Left renal pelvis (tissue), 4 donors: ENCODE measurements at regions not wholly inside any gene's neighbourhood (a gene's known extent, or its start where the extent isn't known, plus 50 kb on each side); places are given as distances from the start of the nearest gene placed in this dataset.

Experiments
- DNase-seq, 4 donors: peaks; one replicate each; pipeline ENCODE4 v3.0.0-alpha.2; 2013; ENCODE audit warnings: low read depth in 4 of 4, low spot score in 3 of 4

DNA sequence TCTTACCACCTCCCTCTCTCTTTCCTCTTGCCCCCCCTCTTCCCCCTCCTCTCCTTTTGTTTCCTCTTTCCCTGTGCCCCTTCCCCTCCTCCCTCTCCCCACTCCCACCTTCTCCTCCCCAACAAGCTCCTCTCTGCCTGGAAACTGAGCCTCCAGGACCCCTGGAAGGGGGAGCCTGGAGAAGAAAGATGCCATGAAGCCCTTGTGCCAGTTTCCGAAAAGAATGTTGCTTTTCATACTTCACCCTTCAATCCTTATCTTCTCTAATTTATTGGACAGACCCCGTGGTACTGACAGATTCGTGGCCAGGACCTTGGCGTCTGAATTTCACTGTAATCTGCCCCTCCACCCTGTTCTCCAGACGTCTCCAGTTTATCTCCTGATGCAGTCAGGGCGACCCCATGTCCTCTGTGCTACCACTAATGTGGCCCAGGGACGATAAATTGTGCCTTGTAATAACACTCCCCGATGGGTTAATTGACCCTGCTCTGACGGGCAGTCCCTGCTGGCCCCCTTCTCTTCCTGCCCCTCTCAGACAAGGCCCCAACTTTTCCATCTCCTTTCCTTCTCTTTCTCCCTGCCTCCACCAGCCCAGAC is 138.4 kb upstream of the GSE1 start:
- DNase-seq: no peak

DNA sequence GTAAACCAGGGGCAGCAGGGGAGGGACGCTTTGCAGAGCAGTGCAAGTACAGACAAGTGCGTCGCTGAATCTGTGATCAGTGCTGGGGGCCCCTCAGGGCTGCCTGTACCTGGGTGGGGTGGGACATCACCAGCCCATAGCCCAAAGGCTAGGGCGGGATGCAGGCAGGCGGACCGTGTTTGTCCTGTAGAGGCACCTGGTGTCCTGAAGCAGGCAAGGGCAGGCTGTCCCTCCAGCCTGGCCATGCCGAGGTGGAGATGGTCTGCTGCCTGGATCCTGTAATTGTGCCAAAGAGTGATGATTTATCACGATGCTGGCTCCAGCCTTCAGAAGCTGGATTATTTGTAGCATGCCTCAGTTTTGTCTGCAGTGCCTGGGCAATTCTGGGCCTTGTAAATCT is 137.9 kb upstream of the GSE1 start:
- no peak for DNase-seq

DNA sequence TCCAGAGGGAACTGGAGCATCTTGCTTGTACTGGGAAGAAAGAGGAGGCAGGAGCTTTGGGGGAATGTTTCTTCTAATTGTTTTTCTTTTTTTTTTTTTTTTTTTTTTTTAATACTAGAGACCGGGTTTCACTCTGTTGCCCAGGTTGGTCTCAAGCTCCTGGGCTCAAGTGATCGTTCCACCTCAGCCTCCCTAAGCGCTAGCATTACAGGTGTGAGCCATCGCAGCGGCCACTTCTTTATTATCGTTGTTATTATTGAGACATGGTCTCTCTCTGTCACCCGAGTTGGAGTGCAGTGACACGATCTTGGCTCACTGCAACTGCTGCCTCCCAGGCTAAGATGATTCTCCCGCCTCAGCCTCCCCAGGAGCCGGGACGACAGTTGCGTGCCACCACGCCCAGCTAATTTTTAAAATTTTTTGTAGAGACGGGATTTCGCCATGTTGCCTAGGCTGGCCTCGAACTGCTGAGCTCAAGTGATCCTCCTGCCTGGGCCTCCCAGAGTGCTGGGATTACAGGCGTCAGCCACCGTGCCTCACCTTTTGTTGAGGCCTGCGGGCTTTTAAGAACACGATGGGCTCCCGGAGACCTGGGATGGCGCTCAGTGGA is 137.3 kb upstream of the GSE1 start:
- DNase-seq: no peak

DNA sequence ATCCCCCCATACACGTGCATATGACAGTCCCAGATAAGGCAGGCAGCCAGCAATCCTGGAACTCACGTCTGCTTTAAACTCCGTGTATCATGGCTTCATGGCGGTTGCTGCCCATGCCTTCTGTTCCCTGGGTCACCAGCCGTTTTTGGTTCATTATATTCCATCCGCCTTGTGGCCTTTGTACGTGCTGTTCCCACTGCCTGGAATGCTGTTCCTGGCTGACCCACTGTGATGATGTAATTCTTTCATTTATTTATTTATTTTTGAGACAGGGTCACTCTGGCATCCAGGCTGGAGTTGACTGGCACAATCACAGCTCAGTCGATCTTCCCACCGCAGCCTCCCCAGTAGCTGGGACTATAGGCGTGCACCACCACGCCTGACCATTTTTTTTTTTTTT is 136.7 kb upstream of the GSE1 start:
- no peak for DNase-seq

DNA sequence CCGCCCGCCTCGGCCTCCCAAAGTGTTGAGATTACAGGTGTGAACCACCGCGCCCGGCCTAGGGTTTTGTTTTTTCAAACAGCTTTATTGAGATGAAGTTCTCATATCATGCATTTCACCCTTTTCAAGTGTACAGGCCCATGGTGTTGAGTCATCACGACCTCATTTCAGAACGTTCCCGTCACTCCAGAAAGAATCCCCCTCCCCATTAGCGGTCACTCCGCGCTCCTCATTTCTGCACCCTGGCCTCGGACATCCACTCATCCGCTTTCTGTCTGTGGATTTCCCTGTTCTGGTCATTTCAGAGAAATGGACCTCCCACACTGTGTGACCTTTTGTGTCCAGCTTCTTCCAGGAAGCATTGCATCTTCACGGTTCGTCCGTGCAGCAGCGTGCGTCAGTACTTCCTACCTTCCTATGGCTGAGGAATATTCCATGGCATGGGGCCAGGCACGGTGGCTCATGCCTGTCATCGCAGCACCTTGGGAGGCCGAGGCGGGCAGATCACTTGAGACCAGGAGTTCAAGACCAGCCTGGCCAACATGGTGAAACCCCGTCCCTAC is 135.2 kb upstream of the GSE1 start:
- DNase-seq: no peak

DNA sequence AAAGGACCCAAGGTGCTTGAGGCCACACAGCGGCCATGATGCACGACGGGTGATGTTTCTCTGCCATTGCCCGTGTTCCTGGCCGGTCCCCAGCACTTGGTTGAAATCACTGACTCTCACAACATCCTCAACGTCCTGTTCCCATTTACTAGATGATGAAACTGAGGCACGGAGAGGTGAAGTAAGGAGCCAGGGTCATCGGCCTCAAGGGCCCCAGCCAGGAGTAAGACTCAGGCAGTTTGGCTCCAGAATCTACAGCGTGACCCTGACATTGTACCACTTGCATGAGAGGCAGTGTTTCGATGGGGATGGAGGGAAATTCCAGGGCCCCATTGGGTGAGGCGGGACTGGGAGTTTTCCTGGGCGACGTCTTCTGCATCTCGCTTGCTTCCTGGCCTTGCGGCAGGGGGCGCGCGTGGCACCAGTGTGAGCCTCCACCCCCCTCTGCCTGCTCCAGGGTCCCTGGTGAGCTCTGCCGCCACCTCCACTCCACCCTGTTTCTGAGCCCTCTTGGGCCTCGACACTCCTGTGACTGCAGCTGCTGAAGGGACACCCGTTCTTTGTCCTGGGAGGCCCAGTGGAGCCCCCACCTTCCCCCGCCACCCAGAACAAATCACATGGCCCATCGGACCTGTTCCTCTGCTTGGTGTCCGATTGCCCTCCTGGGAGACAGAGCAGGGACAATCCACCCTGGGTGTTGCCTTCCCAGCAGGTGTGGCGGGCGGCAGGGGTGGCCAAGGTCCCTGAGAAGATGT is 133.0 kb upstream of the GSE1 start:
- no peak for DNase-seq

DNA sequence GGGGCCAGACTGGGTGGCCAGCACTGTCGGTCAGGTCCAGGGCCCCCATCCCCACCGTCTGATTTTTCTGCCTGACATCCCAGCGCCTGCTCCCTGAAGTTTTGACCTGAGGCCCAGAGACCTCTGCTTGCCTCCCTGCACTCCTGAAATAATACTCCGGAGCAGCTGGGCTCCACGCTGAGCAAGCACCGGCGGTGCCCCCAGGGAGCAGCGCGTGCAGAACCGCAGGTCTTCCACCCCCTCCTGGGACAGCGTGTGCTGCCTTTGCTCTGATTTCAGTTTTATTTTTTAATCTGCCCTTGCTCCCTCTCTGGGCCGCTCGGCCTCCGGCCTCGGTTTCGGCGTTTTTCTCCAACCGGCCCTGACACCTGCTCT is 132.4 kb upstream of the GSE1 start:
- no peak for DNase-seq

DNA sequence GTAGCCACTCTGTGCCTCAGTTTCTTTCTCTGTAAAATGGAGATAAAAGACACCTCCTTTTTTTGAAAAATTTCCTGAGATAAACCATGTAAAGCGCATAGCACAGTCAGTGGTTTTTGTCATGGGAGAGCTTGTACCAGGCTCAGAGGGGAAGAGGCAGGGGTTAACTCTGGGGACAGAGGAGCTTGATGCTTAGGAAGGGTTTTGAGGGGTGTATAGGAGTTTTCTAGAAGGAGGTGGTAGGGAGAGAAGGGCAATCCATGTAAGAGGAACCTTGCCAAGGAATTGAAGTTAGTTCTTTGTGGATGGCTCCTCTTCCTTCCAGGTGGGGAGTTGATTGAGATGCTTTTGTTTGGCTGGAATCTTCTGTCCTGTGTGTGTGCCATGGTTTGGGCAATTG is 131.9 kb upstream of the GSE1 start:
- no peak for DNase-seq

DNA sequence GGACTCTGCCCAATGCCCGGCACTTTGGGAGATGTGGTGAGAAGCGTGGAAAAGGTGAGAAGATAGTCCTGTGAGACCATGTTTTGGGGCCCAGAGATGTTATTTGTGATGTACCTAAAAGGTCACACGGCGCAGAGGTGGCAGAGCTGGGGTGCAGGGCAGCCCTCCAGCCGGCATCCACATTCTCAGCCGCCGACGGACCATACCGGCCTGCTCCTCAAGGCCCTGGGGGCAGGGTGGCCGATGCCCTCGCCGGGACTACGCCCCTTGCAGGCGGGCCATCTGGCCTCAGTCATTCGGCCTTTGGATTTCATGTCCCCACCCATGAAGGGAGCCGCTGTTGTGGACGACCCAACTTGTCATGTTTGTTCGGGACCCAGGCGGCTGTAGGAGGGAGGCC is 131.4 kb upstream of the GSE1 start:
- DNase-seq: no peak

DNA sequence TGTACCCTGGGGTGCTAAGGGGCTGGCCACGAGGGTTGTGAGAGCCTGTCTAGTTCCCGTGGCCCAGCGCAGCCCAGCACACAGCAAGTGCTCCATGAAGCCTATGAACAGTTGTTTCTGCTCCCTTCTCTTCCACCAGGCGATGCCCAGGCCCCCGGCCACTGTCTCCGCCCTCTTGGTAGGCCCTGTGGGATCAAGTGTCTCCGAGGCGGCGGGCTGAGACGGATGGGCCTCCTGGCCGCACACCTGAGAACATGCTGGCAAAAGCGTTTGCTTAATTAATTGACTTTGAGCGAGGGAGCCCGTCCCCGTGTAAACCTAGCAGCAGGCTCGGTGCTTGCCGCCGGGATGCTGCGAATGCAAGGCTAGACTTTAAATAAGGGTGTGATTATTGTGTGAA is 129.7 kb upstream of the GSE1 start:
- DNase-seq: no peak

DNA sequence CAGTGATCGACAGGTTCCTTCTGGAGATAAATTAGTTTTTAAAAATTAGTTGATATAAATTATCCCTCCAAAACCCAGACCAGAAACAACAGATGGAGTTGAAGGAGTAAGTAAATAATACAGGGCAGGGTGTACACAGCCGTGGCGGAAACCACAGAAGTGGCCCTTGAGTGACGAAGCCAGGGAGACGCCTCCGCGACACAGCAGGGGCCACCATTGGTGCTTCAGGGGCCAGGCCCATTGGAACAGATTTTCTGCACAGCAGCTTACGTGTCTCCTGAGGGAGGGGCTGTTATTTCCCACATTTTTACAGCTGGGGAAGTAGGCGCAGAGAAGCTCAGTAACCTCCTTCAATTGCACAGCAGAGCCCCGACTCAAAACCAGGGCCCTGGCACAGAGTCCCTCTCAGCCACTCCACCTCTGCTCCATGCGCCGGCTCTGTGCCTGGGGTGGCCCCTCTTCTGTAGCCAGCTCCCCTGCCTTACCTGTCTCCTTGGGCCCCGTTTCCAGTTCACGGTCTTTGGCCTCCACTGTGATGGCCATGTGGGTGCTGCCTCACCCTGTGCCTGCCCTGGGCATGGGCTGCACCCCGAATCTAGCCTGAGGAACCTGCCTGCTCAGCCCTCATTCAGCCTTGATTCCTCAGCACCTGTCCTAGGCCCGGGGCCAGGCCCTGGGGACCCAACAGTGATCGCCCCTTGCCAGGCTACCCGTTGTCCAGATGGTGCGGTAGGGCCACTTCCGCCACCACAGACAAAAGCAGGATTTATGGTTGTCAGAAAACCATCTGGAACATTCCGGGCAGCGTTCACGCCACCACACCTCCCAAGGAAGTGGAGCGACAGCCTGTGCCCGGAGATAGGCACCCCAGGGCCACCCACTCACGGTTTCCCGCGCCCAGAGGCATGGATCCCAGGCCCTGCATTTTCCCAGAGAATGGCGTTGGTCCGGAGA is 128.5 kb upstream of the GSE1 start:
- DNase-seq: no peak

DNA sequence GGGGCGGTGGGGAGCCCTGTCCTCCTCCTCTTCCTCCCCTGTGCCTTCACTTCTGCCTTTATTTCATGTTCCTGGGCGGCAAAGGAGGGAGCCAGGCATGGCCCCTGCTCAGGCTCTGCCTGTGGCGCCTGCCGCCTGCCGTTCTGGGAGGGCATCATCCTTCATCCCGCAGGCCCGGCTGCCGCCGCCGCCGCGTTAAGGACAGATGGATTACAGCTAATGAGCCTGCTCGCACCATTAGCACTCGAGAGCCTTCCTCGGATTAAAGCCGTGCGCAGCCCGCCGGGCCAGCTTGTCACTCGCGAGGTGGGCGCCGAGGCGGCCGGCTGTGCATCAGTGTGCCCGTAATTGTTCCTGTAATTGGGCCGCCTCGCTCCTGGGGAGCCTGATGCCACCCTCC is 127.7 kb upstream of the GSE1 start:
- DNase-seq: no peak

DNA sequence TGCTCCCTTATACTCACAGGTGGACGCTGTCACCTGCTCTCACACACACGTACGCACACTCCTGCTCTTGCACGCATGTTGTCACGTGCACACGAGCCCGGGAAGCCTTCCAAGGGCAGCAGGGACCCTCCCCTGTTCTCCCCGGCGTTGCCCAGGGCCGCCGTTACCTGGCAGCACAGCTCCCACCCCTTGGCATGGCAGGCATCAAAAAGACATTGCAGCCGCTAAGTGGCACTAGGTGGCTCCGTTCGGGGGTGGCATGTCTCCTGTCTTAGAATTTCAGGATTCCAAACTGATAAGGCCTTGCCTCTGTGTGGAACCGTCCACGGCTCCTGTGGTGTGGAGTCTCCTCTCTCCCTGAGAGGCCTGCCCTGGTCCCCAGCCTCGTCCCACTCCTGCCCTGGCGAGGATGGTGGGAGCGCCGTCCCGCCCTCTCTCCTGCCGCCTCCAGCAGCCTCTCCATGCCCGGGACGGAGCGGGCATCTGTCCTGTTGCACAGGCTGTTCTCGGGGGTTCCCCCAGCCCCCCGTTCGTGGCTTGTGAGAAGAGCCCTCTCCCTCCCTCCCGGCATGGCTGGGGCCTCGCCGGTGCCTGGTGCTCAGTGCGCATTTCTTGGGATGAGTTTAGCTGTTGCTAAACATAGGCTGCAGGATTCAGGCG is 126.7 kb upstream of the GSE1 start:
- DNase-seq: no peak

DNA sequence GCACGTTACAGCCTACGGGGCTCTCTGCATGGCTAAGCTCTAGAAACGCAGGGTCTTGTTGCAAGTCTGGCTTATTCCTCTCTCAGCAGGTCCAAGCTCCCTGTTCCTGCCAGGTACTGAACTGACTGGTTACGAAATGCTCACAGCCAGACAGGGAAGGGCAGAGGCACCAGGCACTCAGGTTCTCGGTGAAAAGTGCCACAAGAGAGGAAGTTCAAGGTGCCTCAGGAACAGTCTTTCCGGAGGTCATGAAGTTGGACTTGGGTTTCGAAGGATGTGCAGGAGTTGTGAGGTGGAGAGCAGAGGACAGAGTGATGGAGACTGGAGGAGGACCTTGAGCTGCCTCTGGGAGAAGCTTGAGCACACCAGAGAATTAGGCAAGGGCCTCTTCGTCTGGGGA is 124.7 kb upstream of the GSE1 start:
- DNase-seq: no peak

DNA sequence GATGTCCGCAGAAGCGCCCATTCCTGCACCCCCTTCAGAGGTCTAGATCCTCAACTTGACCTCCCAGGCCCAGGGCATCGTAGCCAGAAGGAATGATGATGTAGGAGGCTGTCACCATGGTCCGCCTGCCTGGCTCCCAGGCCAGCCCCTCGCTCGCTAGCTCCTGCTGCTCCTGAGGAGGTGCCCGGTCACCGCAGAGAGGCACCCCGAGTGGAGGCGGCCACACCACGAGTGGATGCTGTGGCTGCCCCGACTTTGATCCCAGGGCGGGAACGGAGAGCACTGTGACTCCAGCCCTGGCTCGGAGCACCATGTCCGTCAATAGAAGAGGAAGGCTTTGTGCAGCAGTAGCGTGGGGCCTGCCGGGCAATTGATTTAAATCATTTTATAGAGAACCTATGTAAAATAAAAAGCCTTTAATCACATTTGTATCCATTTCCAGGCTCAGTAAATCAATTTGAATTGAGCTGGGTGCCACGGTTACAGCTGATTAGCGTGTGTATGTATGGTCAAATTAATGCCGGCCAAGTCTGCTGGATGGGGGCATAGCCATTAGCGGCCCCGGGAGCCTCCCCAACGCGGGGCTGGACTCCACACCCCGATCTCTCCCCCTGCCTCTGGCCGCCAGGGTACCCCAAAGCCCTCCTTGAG is 122.6 kb upstream of the GSE1 start:
- no peak for DNase-seq

DNA sequence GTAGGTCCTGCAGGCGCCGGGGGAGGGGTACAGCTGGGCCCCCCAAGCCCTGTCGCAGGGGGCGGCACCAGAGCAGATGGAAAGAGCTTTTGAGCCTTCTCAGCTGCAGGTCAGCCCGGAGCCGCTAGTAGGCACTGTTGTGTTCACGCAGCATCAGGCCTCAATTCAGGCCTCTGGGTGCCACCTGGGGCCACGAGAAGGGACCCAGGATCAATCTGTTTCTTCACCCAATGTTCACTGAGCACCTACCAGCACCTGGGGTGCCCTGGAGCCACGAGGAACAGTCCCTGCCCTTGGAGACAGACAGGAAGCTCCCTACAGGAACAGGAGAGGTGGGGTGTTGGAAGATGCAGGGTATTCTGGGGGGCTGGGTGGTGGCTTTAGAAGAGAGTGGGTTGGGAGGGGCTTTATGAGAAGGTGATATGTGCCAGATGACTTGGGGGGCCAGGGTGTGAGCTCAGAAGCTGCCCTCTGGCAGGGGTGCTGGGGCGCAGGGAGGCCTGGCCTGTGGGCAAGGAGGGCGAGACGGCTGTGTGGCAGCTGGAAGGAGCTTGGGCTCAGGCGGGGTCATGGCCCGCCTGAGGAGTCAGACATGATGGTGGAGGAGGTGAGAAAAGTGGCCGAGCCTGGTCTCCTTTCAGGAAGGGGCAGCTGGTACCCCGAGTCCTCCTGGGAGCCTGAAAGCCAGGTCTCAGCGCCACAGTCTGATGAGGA is 121.9 kb upstream of the GSE1 start:
- DNase-seq: no peak

DNA sequence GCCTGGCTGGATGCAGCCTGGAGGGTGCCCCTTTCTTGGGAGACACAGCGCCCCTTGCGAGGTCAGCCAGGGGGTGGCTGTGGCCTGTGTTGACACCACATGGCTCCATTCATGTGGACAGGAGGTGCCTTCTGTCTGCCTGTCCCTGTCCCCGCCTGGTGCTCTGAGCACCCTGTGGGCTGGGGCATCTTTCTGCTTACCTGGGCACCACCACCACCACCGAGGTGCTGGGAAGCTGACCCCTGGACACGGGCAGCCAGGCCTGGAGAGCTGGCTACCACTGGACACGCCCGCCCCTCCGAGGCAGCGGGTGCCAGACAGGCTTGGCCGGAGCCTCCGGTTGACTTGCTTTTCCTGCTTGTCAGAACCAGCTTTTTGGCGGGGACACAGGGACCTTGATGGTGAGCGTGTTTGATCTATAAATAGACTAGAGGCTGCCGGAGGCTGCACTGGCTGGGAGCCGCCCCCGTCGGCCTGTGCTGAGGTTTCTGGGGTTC is 121.3 kb upstream of the GSE1 start:
- no peak for DNase-seq

DNA sequence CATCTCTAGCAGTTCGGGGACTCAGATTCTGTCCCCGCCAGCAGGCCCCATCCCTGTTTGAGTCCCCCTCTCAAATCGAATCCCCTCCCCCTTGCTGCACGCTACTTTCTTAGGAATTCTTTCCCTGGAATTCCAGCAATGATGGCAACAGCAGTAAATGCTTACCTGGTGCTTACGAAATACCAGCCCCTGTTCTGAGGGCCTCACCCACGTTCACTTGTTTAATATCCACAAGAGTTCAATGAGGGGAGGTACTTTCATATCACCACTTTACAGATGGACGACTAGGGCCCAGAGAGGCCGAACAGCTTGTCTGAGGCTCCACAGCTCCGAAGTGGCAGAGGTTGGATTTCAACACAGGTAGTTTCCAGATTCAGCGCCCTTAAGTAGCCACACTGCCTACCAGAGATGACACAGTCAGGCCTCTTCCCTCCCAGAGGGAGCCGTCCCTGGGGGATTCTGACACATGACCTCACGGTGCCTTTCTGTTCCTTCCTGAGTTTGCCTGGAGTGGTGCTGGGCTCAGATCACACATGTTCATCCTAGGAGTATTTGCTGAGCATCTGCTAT is 120.7 kb upstream of the GSE1 start:
- no peak for DNase-seq

DNA sequence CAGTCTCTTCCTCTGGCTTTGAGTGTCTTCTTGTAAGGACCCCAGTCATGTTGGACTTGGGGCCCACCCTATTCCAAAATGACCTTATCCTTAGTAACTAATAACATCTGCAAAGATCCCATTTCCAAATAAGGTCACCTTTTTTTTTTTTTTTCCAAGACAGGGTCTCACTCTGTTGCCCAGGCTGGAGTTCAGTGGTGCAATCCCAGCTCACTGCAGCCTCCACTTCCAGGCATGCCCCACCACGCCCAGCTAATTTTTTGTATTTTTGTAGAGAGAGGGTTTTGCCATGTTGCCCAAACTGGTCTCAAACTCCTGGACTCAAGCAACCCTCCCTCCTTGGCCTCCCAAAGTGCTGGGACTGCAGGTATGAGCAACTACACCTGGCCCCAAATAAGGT is 118.8 kb upstream of the GSE1 start:
- no peak for DNase-seq
